Heart left ventricle (tissue), 16 donors: ENCODE measurements at regions not wholly inside any gene's neighbourhood (a gene's known extent, or its start where the extent isn't known, plus 50 kb on each side); places are given as distances from the start of the nearest gene placed in this dataset.
"Not testable (repeated sequence)": the region's sequence is repeated elsewhere in the genome, so short reads cannot be mapped to it uniquely, and the experiment has no call there.

ENCODE experiments used
- ATAC-seq, 4 donors: fragments of 200-7000 bp; cut with Tn5 transposase; one replicate each; pipeline ENCODE4 v1.9.1; 2020 to 2022; ENCODE audit warnings: moderate library complexity in 4 of 4, mild to moderate bottlenecking in 3 of 4, moderate number of reproducible peaks in 1 of 4
- DNase-seq, 5 donors: peaks; one replicate each; pipeline ENCODE4 v3.0.0-alpha.2; 2020
- H3K27ac ChIP-seq, 12 donors: fragments of 200-600 bp; sonication (generic) in 4 of 12; one replicate each; pipeline versions ENCODE4 v1.5.0 to v1.8.0; 2016 to 2022; ENCODE audit warnings: mild to moderate bottlenecking in 2 of 12
- H3K27me3 ChIP-seq, 9 donors: fragments of 200-600 bp; sonication (generic) in 2 of 9; one replicate each; pipeline versions ENCODE4 v1.5.1 to v1.8.0; 2016 to 2022; ENCODE audit warnings: mild to moderate bottlenecking in 3 of 9
- H3K36me3 ChIP-seq, 9 donors: fragments of 200-600 bp; sonication (generic) in 2 of 9; one replicate each; pipeline versions ENCODE4 v1.5.0 to v1.8.0; 2018 to 2022; ENCODE audit warnings: mild to moderate bottlenecking in 2 of 9
- H3K4me1 ChIP-seq, 12 donors: fragments of 200-600 bp; sonication (generic) in 4 of 12; one replicate each; pipeline versions ENCODE4 v1.5.0 to v1.8.0; 2016 to 2022; ENCODE audit warnings: mild to moderate bottlenecking in 3 of 12
- H3K4me3 ChIP-seq, 12 donors: fragments of 200-600 bp; sonication (generic) in 4 of 12; one replicate each; pipeline versions ENCODE4 v1.5.0 to v1.8.0; 2017 to 2022; ENCODE audit warnings: mild to moderate bottlenecking in 9 of 12, moderate library complexity in 4 of 12
- H3K9me3 ChIP-seq, 12 donors: fragments of 200-600 bp; sonication (generic) in 4 of 12; one replicate each; pipeline versions ENCODE4 v1.5.0 to v1.8.0; 2016 to 2022; ENCODE audit warnings: mild to moderate bottlenecking in 1 of 12
- POLR2A ChIP-seq, 2 donors: fragments of 450-650 bp; IDR thresholded peaks; one replicate each; pipeline ENCODE4 v1.6.1; 2017; ENCODE audit warnings: antibody characterized with exemption in 2 of 2, mild to moderate bottlenecking in 2 of 2, moderate library complexity in 2 of 2
- WGBS, 4 donors: extraction: QIAGEN DNeasy Blood & Tissue Kit in 2 of 4; methylation state at CpG; one replicate each; pipeline versions ENCODE4 v1.1.5 to v1.1.7; 2013 to 2018; 5-methylcytosine and 5-hydroxymethylcytosine counted together
- intact Hi-C, 10 donors: fragments of 100-400 bp; cut with DNase I; formaldehyde crosslinking; loops; one replicate each; pipeline versions ENCODE4 v1.11.1 to v1.14.2; 2022
- TF ChIP-seq, protein P1 (sequence below), 12 donors: fragments of 200-600 bp; sonication (generic) in 4 of 12; IDR thresholded peaks; one replicate each; pipeline versions ENCODE4 v1.5.0 to v1.8.0; 2018 to 2022; ENCODE audit warnings: antibody characterized with exemption in 12 of 12, mild to moderate bottlenecking in 5 of 12
- donor health status: ischemic (EF 13 %, LVEDD 7.1; RV severe dilation, severe dysfunction).
- donor health status: healthy with polysubstance abuse.
- donor health status: DM: no; HTN: yes; CAD: no.
- donor health status: DM: no; HTN: no; CAD: no.
- donor health status: ischemic (EF 25% LVEDD 6.9; RV normal size, moderate dysfunction).
- donor health status: ischemic (EF 25% LVEDD 5.7; RV mildly dilated, moderate dysfunction).
- donor health status: healthy.
- donor health status: DM: yes; HTN: yes; CAD: no.
- donor health status: ischemic (EF 35%, LVEDD 5.7; RV mildly dilated, moderate dysfunction).
- donor health status: nonischemic (EF 11% LVEDD 7.7; RV severe dilation, severe dysfunction).
- donor health status: DM: yes; HTN: yes; CAD: no.
- donor health status: PGD.
- donor health status: ischemic (EF 29% LVEDD 5.4; RV normal size, mild dysfunction).
- donor health status: nonischemic (EF 23%, LVEDD 6.1; RV moderate dilation, normal function).

DNA sequence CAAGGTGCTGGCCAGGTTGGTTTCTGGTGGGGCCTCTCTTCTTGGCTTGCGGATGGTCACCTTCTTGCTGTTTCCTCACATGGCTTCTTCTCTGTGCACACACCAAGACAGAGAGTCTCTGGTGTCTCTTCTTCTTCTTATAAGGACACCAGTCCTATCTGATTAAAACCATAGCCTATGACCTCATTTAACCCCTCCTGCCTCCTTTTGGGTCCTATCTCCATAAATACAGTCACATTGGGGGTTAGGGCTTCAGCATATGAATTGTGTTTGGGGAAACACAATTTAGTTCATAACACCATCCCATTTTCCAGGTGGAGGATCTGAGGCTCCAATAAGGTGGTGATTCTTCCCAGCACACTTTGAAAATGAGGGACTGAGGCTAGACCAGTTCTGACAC is 80.4 kb downstream of the SPRY4 start:
- WGBS, 4 donors, result 95 to 100% (median 99%) methylated on average over 1 of the region's 1 CpG
- TF ChIP-seq, protein P1, sequence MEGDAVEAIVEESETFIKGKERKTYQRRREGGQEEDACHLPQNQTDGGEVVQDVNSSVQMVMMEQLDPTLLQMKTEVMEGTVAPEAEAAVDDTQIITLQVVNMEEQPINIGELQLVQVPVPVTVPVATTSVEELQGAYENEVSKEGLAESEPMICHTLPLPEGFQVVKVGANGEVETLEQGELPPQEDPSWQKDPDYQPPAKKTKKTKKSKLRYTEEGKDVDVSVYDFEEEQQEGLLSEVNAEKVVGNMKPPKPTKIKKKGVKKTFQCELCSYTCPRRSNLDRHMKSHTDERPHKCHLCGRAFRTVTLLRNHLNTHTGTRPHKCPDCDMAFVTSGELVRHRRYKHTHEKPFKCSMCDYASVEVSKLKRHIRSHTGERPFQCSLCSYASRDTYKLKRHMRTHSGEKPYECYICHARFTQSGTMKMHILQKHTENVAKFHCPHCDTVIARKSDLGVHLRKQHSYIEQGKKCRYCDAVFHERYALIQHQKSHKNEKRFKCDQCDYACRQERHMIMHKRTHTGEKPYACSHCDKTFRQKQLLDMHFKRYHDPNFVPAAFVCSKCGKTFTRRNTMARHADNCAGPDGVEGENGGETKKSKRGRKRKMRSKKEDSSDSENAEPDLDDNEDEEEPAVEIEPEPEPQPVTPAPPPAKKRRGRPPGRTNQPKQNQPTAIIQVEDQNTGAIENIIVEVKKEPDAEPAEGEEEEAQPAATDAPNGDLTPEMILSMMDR (IDR thresholded peaks at IDR 0.05), result no peak
- TF ChIP-seq POLR2A (IDR thresholded peaks at IDR 0.05), result no peak
- intact Hi-C loops, result no loop called here
- H3K27me3 ChIP-seq, result no peaks in the 10 kb centered on the region
- DNase-seq, result no peak
- no peak for ATAC-seq
- H3K4me1 ChIP-seq, result peaks cover 0 to 20% (median 0%) of the 10 kb centered on the region in 12 donors
- H3K27ac ChIP-seq, result no peak overlapping the region
- no peaks in the 10 kb centered on the region for H3K36me3 ChIP-seq
- H3K9me3 ChIP-seq, result no peaks in the 10 kb centered on the region
- H3K4me3 ChIP-seq, result no peak overlapping the region

DNA sequence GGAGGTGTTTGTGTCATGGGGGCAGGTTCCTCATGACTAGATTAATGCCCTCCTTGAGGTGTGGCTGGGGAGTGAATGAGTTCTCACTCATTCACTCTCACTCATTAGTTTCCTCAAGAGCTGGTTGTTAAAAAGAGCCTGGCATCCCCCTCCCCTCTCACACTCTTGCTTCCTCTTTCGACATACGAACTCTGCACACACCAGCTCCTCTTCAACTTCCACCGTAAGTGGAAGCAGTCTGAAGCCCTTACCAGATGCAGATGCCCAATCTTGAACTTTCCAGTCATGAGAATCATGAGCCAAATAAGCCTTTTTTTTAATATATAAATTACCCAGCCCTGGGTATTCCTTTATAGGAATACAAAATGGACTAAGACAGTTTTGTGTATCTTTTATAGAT is 82.5 kb downstream of the SPRY4 start:
- DNase-seq (no peak), ATAC-seq (no peak)
- intact Hi-C loops, result no loop called here
- Histone ChIP-seq H3K4me1 (peaks cover 0 to 15% (median 0%) of the 10 kb centered on the region in 12 donors), H3K4me3 (no peak overlapping the region), H3K27ac (no peak overlapping the region), H3K27me3 (no peaks in the 10 kb centered on the region), H3K9me3 (no peaks in the 10 kb centered on the region), H3K36me3 (no peaks in the 10 kb centered on the region)
- TF ChIP-seq POLR2A (IDR thresholded peaks at IDR 0.05), result no peak
- TF ChIP-seq, protein P1 (IDR thresholded peaks at IDR 0.05), result no peak
- WGBS, 4 donors, result 87 to 92% (median 89%) methylated on average over 3 of the region's 3 CpGs

DNA sequence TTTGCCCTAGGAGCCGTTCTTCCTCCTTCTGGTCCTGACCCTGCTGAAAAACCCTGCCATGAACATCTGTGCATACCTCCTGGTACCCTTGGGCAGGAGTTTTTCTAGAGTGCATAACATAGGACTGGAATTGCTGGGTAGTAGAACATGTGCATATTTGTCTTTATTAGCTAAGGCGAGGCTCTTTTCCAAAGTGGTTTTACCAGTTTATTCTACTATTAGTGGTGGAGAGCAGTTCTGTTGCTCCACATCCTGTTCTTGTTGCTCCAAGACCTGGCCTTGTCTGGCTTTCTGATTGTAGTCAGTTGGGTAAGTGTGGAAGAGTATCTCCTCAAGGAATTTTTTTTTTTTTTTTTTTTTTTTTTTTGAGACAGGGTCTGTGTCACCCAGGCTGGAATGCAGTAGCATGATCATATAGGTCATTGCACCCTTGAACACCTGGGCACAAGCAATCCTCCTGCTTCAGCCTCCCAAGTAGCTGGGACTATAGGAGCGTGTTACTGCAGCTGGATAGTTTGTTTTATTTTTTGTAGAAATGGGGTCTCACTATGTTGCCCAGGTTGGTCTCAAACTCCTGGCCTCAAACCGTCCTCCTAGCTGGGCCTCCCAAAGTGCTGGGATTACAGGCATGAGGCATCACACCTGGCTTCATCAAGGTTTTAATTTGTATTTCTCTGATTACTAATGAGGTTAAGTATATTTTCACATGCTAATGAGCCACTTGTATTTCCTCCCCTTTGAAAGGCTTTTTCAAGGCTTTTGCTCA is 85.2 kb downstream of the SPRY4 start:
- ATAC-seq (no peak), DNase-seq (no peak)
- Histone ChIP-seq H3K4me3 (no peak overlapping the region), H3K27ac (no peak overlapping the region), H3K36me3 (no peaks in the 10 kb centered on the region), H3K27me3 (no peaks in the 10 kb centered on the region), H3K4me1 (peaks cover 0 to 10% (median 0%) of the 10 kb centered on the region in 12 donors), H3K9me3 (no peaks in the 10 kb centered on the region)
- TF ChIP-seq POLR2A (IDR thresholded peaks at IDR 0.05), result no peak
- 95 to 98% (median 97%) methylated on average over 4 of the region's 4 CpGs for WGBS, 4 donors
- intact Hi-C loops, result no loop called here

DNA sequence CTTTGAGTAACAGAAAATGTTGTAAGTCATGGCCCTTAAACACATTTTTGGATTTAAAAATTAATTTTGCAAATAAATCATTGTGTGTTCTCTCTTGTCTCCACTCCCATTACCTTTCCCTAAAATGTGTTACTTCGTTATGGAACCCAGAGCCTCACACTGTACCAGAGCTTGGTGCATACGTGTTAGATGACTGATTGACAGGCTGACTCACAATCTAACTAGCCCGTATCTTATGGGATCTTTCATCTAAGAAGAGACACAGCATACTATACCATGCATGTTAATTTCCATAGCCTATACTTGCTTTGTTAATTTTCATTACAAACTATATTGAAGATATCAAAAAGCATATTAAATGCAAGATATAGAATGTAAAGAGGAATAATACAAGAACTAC is 87.1 kb downstream of the SPRY4 start:
- no peak for DNase-seq
- ATAC-seq, result no peak
- Histone ChIP-seq H3K27ac (no peak overlapping the region), H3K36me3 (no peaks in the 10 kb centered on the region), H3K9me3 (no peaks in the 10 kb centered on the region), H3K4me1 (peaks cover 0 to 10% (median 0%) of the 10 kb centered on the region in 12 donors), H3K27me3 (no peaks in the 10 kb centered on the region), H3K4me3 (no peak overlapping the region)
- WGBS, 4 donors, result 93 to 96% (median 96%) methylated on average over 3 of the region's 3 CpGs
- intact Hi-C loops, result no loop called here
- TF ChIP-seq, protein P1 (IDR thresholded peaks at IDR 0.05), result no peak
- TF ChIP-seq POLR2A (IDR thresholded peaks at IDR 0.05), result no peak

DNA sequence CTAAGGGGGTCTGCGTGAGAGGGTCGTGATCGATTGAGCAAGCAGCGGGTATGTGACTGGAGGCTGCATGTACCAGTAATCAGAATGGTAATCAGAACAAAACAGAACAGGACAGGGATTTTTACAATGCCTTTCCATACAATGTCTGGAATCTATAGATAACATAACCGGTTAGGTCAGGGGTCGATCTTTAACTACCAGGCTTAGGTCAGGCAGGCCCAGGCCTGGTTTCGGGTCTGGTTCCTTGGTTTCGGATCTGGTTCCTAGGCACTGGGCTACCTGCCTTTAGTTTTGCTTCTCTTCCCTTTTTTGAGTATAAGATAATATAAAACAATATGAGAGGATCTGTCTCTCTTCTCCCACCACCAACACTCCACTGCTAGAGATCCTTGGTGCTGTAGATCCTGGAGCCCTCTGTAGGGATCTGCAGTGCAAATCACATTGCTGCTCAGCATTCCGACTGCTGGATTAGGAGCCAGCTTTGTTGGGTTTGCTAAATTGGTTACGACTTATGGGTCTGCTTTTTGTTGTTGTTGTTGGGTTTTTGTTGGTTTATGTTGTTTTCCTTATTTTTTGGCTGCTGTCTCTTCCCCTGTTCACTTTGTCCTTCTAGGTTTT is 88.0 kb downstream of the SPRY4 start:
- DNase-seq, intact Hi-C loops, ATAC-seq, H3K36me3 ChIP-seq, H3K27me3 ChIP-seq, H3K4me1 ChIP-seq, H3K27ac ChIP-seq, H3K9me3 ChIP-seq, H3K4me3 ChIP-seq: not testable (repeated sequence)
- 93 to 95% (median 94%) methylated on average over 10 of the region's 10 CpGs for WGBS, 4 donors
